ENCODE measurements at regions not wholly inside any gene's neighbourhood (a gene's known extent, or its start where the extent isn't known, plus 50 kb on each side); places are given as distances from the start of the nearest gene placed in this dataset.

DNA sequence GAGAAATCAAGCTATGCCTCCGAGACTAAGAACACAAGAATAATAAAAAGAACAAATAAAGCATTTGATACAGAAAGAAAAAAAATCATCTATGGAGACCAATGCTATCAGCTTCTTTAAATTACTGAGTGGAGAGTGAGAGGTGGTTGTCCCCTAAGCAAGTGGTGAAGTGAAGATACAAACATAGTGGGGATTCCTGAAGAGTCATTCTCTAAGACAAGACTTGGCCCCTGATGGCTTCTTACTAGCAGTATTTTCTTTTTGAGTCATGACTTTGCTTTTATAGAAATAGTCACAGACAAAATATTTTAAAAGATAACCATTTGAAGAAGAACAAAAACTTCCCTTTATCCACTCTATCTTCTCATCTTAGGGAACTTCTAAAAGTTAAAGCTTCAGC lies 261.4 kb upstream of the PRDM1 start (continued):
- no peak for TF ChIP-seq ZFP62 (CRISPR knock-in tag; IDR thresholded peaks at IDR 0.05)
- no peak for TF ChIP-seq KDM2A (CRISPR knock-in tag; IDR thresholded peaks at IDR 0.05; ENCODE audit: borderline replicate concordance, low read depth)
- no peak for TF ChIP-seq GPBP1L1 (CRISPR knock-in tag; IDR thresholded peaks at IDR 0.05)
- no peak for TF ChIP-seq SAP130 (CRISPR knock-in tag; IDR thresholded peaks at IDR 0.05; ENCODE audit: low read depth)
- TF ChIP-seq ZNF407 (CRISPR knock-in tag; IDR thresholded peaks at IDR 0.05; ENCODE audit: not compliant biosample characterization), result no peak
- no peak for TF ChIP-seq NCOA2 (CRISPR knock-in tag; IDR thresholded peaks at IDR 0.05)
- no peak for TF ChIP-seq ZNF256 (CRISPR knock-in tag; conservative IDR thresholded peaks at IDR 0.05)
- TF ChIP-seq TCF7L2 (IDR thresholded peaks at IDR 0.05; ENCODE audit: low read depth, low read length), result no peak
